GM23338 (cell line): ENCODE measurements at regions not wholly inside any gene's neighbourhood (a gene's known extent, or its start where the extent isn't known, plus 50 kb on each side); places are given as distances from the start of the nearest gene placed in this dataset.

ENCODE experiments used
- ATAC-seq: fragments of 200-7000 bp; cut with Tn5 transposase; 3 replicates; pipeline ENCODE4 v1.9.1; 2020
- DNase-seq: peaks from one replicate; pipeline ENCODE4 v3.0.0-alpha.2; 2015; ENCODE audit warnings: low spot score
- H2AFZ ChIP-seq: fragments of 200-600 bp; sonication (generic); 2 replicates; pipeline ENCODE4 v1.8.0; 2016; ENCODE audit warnings: antibody characterized with exemption, mild to moderate bottlenecking, moderate library complexity
- H3F3A ChIP-seq: fragments of 200-600 bp; sonication (generic); replicated peaks from 2 replicates; pipeline ENCODE4 v1.8.0; 2017; ENCODE audit warnings: antibody characterized with exemption, mixed run types, low read depth
- H3K27ac ChIP-seq: fragments of 200-600 bp; sonication (generic); 2 replicates; pipeline ENCODE4 v1.6.1; 2016; ENCODE audit warnings: low read depth
- H3K27me3 ChIP-seq: fragments of 200-600 bp; sonication (generic); 2 replicates; pipeline ENCODE4 v1.8.0; 2016; ENCODE audit warnings: mild to moderate bottlenecking, mixed run types, moderate library complexity; ENCODE audit not compliant: insufficient read depth
- H3K36me3 ChIP-seq: fragments of 200-600 bp; sonication (generic); 2 replicates; pipeline ENCODE4 v1.8.0; 2016; ENCODE audit warnings: mild to moderate bottlenecking; ENCODE audit not compliant: insufficient read depth
- H3K4me1 ChIP-seq: fragments of 200-600 bp; sonication (generic); 2 replicates; pipeline ENCODE4 v1.8.0; 2016; ENCODE audit warnings: mild to moderate bottlenecking, moderate library complexity; ENCODE audit not compliant: insufficient read depth
- H3K4me2 ChIP-seq: fragments of 200-600 bp; sonication (generic); 2 replicates; pipeline ENCODE4 v1.7.1; 2017; ENCODE audit warnings: mixed run types
- H3K4me3 ChIP-seq: fragments of 200-600 bp; sonication (generic); 2 replicates; pipeline ENCODE4 v1.6.1; 2016; ENCODE audit warnings: mixed run types
- H3K79me2 ChIP-seq: fragments of 200-600 bp; sonication (generic); replicated peaks from 2 replicates; pipeline ENCODE4 v1.8.0; 2017; ENCODE audit warnings: mild to moderate bottlenecking; ENCODE audit not compliant: insufficient read depth
- H3K9me2 ChIP-seq: fragments of 200-600 bp; sonication (generic); 2 replicates; pipeline ENCODE4 v1.8.0; 2017; ENCODE audit not compliant: insufficient read depth
- H4K20me1 ChIP-seq: fragments of 200-600 bp; sonication (generic); replicated peaks from 2 replicates; pipeline ENCODE4 v1.8.0; 2017; ENCODE audit warnings: mild to moderate bottlenecking; ENCODE audit not compliant: insufficient read depth
- H3K27ac Mint-ChIP-seq: 2 replicates; pipeline ENCODE4 v1.8.0; 2020; ENCODE audit warnings: inconsistent platforms, mild to moderate bottlenecking, moderate library complexity, mixed read lengths
- H3K27me3 Mint-ChIP-seq: 3 replicates; pipeline ENCODE4 v1.8.0; 2022; ENCODE audit warnings: low read depth, mild to moderate bottlenecking, moderate library complexity, mixed read lengths, inconsistent platforms; ENCODE audit not compliant: insufficient read depth, poor library complexity
- H3K36me3 Mint-ChIP-seq: 3 replicates; pipeline ENCODE4 v1.8.0; 2021; ENCODE audit warnings: low read depth, mild to moderate bottlenecking, inconsistent platforms, moderate library complexity, mixed read lengths
- H3K4me1 Mint-ChIP-seq: 3 replicates; pipeline ENCODE4 v1.8.0; 2020; ENCODE audit warnings: mild to moderate bottlenecking, inconsistent platforms, mixed read lengths
- H3K4me3 Mint-ChIP-seq: 3 replicates; pipeline ENCODE4 v1.8.0; 2021; ENCODE audit warnings: moderate library complexity, mild to moderate bottlenecking, inconsistent platforms, mixed read lengths
- H3K9me3 Mint-ChIP-seq: 3 replicates; pipeline ENCODE4 v1.8.0; 2020; ENCODE audit warnings: moderate library complexity, mild to moderate bottlenecking, inconsistent platforms, mixed read lengths
- CREB1 ChIP-seq: fragments of 250-450 bp; sonication (Bioruptor Pico); IDR thresholded peaks from 2 replicates; pipeline ENCODE4 v1.5.0; 2020; ENCODE audit warnings: low read depth, mild to moderate bottlenecking, moderate library complexity
- ETS1 ChIP-seq: IDR thresholded peaks from 2 replicates; pipeline ENCODE4 v1.6.1; 2016; ENCODE audit warnings: antibody characterized with exemption
- EZH2 ChIP-seq: fragments of 200-600 bp; sonication (generic); IDR thresholded peaks from one replicate; pipeline ENCODE4 v1.8.0; 2017; ENCODE audit warnings: antibody characterized with exemption, mild to moderate bottlenecking, low read depth; ENCODE audit not compliant: unreplicated experiment
- EZH2phosphoT487 ChIP-seq: fragments of 200-600 bp; sonication (generic); IDR thresholded peaks from one replicate; pipeline ENCODE4 v1.8.1; 2018; ENCODE audit warnings: antibody characterized with exemption; ENCODE audit not compliant: unreplicated experiment
- JUNB ChIP-seq: IDR thresholded peaks from one replicate; pipeline ENCODE4 v1.6.1; 2016; ENCODE audit warnings: antibody characterized with exemption; ENCODE audit not compliant: unreplicated experiment
- NANOG ChIP-seq: IDR thresholded peaks from 2 replicates; pipeline ENCODE4 v1.6.1; 2016; ENCODE audit warnings: antibody characterized with exemption, borderline replicate concordance
- POLR2AphosphoS5 ChIP-seq: IDR thresholded peaks from 2 replicates; pipeline ENCODE4 v1.6.1; 2016; ENCODE audit warnings: antibody characterized with exemption, low read depth
- REST ChIP-seq: IDR thresholded peaks from one replicate; pipeline ENCODE4 v1.6.1; 2018; ENCODE audit warnings: antibody characterized with exemption; ENCODE audit not compliant: unreplicated experiment
- STAT1 ChIP-seq: IDR thresholded peaks from one replicate; pipeline ENCODE4 v1.6.1; 2016; ENCODE audit warnings: antibody characterized with exemption; ENCODE audit not compliant: unreplicated experiment
- ZNF114 ChIP-seq: fragments of 250-450 bp; sonication (Bioruptor Pico); IDR thresholded peaks from 2 replicates; pipeline ENCODE4 v1.5.0; 2020; ENCODE audit warnings: mild to moderate bottlenecking, moderate library complexity
- ZNF331 ChIP-seq: fragments of 250-450 bp; sonication (Bioruptor Pico); IDR thresholded peaks from 2 replicates; pipeline ENCODE4 v1.5.0; 2020; ENCODE audit warnings: low read depth, mild to moderate bottlenecking, moderate library complexity
- TF ChIP-seq, protein P1 (sequence below): fragments of 250-450 bp; sonication (Bioruptor Pico); IDR thresholded peaks from 2 replicates; pipeline ENCODE4 v1.5.0; 2020; ENCODE audit warnings: mild to moderate bottlenecking, moderate library complexity

GRCh38 chr10:20406281-20407104 is 490.6 kb downstream of the NEBL start:
- H3K4me3 Mint-ChIP-seq = no peak overlapping the region
- Histone ChIP-seq H4K20me1 (no peaks in the 10 kb centered on the region), H2AFZ (no peak overlapping the region), H3F3A (no peaks in the 10 kb centered on the region), H3K79me2 (no peaks in the 10 kb centered on the region), H3K4me1 (no peaks in the 10 kb centered on the region), H3K36me3 (no peaks in the 10 kb centered on the region), H3K9me2 (no peaks in the 10 kb centered on the region; the same call in 1 of the 2 replicates), H3K4me3 (no peak overlapping the region), H3K27ac (no peak overlapping the region), H3K4me2 (no peak overlapping the region), H3K27me3 (no peaks in the 10 kb centered on the region)
- H3K9me3 Mint-ChIP-seq = no peaks in the 10 kb centered on the region
- no peaks in the 10 kb centered on the region for H3K36me3 Mint-ChIP-seq
- H3K4me1 Mint-ChIP-seq = no peaks in the 10 kb centered on the region; the same call in 1 of the 3 replicates
- no peak for DNase-seq
- TF ChIP-seq ZNF331 (CRISPR knock-in tag) = no peak
- no peak for TF ChIP-seq POLR2AphosphoS5
- no peak for TF ChIP-seq ETS1
- TF ChIP-seq STAT1 = no peak
- no peak for TF ChIP-seq EZH2
- no peak for TF ChIP-seq ZNF114 (CRISPR knock-in tag)
- TF ChIP-seq JUNB = no peak
- no peak for TF ChIP-seq NANOG
- TF ChIP-seq REST = no peak
- TF ChIP-seq, protein P1, sequence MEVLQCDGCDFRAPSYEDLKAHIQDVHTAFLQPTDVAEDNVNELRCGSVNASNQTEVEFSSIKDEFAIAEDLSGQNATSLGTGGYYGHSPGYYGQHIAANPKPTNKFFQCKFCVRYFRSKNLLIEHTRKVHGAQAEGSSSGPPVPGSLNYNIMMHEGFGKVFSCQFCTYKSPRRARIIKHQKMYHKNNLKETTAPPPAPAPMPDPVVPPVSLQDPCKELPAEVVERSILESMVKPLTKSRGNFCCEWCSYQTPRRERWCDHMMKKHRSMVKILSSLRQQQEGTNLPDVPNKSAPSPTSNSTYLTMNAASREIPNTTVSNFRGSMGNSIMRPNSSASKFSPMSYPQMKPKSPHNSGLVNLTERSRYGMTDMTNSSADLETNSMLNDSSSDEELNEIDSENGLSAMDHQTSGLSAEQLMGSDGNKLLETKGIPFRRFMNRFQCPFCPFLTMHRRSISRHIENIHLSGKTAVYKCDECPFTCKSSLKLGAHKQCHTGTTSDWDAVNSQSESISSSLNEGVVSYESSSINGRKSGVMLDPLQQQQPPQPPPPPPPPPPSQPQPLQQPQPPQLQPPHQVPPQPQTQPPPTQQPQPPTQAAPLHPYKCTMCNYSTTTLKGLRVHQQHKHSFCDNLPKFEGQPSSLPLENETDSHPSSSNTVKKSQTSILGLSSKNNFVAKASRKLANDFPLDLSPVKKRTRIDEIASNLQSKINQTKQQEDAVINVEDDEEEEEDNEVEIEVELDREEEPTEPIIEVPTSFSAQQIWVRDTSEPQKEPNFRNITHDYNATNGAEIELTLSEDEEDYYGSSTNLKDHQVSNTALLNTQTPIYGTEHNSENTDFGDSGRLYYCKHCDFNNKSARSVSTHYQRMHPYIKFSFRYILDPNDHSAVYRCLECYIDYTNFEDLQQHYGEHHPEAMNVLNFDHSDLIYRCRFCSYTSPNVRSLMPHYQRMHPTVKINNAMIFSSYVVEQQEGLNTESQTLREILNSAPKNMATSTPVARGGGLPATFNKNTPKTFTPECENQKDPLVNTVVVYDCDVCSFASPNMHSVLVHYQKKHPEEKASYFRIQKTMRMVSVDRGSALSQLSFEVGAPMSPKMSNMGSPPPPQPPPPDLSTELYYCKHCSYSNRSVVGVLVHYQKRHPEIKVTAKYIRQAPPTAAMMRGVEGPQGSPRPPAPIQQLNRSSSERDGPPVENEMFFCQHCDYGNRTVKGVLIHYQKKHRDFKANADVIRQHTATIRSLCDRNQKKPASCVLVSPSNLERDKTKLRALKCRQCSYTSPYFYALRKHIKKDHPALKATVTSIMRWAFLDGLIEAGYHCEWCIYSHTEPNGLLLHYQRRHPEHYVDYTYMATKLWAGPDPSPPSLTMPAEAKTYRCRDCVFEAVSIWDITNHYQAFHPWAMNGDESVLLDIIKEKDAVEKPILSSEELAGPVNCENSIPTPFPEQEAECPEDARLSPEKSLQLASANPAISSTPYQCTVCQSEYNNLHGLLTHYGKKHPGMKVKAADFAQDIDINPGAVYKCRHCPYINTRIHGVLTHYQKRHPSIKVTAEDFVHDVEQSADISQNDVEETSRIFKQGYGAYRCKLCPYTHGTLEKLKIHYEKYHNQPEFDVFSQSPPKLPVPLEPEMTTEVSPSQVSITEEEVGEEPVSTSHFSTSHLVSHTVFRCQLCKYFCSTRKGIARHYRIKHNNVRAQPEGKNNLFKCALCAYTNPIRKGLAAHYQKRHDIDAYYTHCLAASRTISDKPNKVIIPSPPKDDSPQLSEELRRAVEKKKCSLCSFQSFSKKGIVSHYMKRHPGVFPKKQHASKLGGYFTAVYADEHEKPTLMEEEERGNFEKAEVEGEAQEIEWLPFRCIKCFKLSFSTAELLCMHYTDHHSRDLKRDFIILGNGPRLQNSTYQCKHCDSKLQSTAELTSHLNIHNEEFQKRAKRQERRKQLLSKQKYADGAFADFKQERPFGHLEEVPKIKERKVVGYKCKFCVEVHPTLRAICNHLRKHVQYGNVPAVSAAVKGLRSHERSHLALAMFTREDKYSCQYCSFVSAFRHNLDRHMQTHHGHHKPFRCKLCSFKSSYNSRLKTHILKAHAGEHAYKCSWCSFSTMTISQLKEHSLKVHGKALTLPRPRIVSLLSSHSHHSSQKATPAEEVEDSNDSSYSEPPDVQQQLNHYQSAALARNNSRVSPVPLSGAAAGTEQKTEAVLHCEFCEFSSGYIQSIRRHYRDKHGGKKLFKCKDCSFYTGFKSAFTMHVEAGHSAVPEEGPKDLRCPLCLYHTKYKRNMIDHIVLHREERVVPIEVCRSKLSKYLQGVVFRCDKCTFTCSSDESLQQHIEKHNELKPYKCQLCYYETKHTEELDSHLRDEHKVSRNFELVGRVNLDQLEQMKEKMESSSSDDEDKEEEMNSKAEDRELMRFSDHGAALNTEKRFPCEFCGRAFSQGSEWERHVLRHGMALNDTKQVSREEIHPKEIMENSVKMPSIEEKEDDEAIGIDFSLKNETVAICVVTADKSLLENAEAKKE = no peak
- no peak for TF ChIP-seq CREB1
- no peak for TF ChIP-seq EZH2phosphoT487
- H3K27me3 Mint-ChIP-seq = no peaks in the 10 kb centered on the region
- no peak overlapping the region for H3K27ac Mint-ChIP-seq
- ATAC-seq = no peak
